ENCODE measurements at regions not wholly inside any gene's neighbourhood (a gene's known extent, or its start where the extent isn't known, plus 50 kb on each side); places are given as distances from the start of the nearest gene placed in this dataset.

GRCh38 chr16:9323170-9323569 is 231.7 kb downstream of the HAPSTR1 start:
- no peaks in the 10 kb centered on the region for H3K79me2 ChIP-seq (ENCODE audit: insufficient read depth, low read length)
- Mint-ChIP-seq H3K4me1 (ENCODE audit: low read depth, unreplicated experiment) (peaks cover 7% of the 10 kb centered on the region), H3K27ac (ENCODE audit: unreplicated experiment) (no peak overlapping the region), H3K9me3 (ENCODE audit: unreplicated experiment) (peaks cover 6% of the 10 kb centered on the region), H3K27me3 (ENCODE audit: low read depth, unreplicated experiment) (peaks cover 20% of the 10 kb centered on the region), H3K4me3 (ENCODE audit: unreplicated experiment) (no peak overlapping the region), H3K36me3 (ENCODE audit: low read depth, unreplicated experiment) (no peaks in the 10 kb centered on the region)
- DNase-seq (ENCODE audit: low read depth) (no peak), FAIRE-seq (no peak)
- H3K36me3 ChIP-seq (ENCODE audit: insufficient read depth, low read length): no peaks in the 10 kb centered on the region
- H2AFZ ChIP-seq (ENCODE audit: low read depth, low read length): no peak overlapping the region
- no peaks in the 10 kb centered on the region for H4K20me1 ChIP-seq (ENCODE audit: insufficient read depth, low read length)
- H3K9ac ChIP-seq (ENCODE audit: low read length): no peak overlapping the region
- H3K4me2 ChIP-seq (ENCODE audit: low read length): no peak overlapping the region
- H3K4me3 ChIP-seq (ENCODE audit: insufficient read depth, low read depth, low read length): no peak overlapping the region
- no peaks in the 10 kb centered on the region for H3K4me1 ChIP-seq (ENCODE audit: insufficient read depth, low read length)
- TF ChIP-seq, protein P1, sequence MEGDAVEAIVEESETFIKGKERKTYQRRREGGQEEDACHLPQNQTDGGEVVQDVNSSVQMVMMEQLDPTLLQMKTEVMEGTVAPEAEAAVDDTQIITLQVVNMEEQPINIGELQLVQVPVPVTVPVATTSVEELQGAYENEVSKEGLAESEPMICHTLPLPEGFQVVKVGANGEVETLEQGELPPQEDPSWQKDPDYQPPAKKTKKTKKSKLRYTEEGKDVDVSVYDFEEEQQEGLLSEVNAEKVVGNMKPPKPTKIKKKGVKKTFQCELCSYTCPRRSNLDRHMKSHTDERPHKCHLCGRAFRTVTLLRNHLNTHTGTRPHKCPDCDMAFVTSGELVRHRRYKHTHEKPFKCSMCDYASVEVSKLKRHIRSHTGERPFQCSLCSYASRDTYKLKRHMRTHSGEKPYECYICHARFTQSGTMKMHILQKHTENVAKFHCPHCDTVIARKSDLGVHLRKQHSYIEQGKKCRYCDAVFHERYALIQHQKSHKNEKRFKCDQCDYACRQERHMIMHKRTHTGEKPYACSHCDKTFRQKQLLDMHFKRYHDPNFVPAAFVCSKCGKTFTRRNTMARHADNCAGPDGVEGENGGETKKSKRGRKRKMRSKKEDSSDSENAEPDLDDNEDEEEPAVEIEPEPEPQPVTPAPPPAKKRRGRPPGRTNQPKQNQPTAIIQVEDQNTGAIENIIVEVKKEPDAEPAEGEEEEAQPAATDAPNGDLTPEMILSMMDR (IDR thresholded peaks at IDR 0.05; ENCODE audit: insufficient read depth, low read depth, low read length): no peak
- TF ChIP-seq EZH2 (IDR thresholded peaks at IDR 0.05; ENCODE audit: insufficient read depth, low read length): no peak
- H3K9me3 ChIP-seq (ENCODE audit: insufficient read depth, low read depth, low read length): no peaks in the 10 kb centered on the region
- H3K27ac ChIP-seq (ENCODE audit: low read depth, low read length): no peak overlapping the region
- H3K27me3 ChIP-seq (ENCODE audit: insufficient read depth, low read length): no peaks in the 10 kb centered on the region

GRCh38 chr16:9327253-9327652 is 235.8 kb downstream of the HAPSTR1 start:
- no peak overlapping the region for H3K4me3 ChIP-seq (ENCODE audit: insufficient read depth, low read depth, low read length)
- no peak overlapping the region for H2AFZ ChIP-seq (ENCODE audit: low read depth, low read length)
- Mint-ChIP-seq H3K27ac (ENCODE audit: unreplicated experiment) (no peak overlapping the region), H3K4me3 (ENCODE audit: unreplicated experiment) (no peak overlapping the region), H3K27me3 (ENCODE audit: low read depth, unreplicated experiment) (peaks cover 38% of the 10 kb centered on the region), H3K36me3 (ENCODE audit: low read depth, unreplicated experiment) (no peaks in the 10 kb centered on the region), H3K4me1 (ENCODE audit: low read depth, unreplicated experiment) (peaks cover 7% of the 10 kb centered on the region), H3K9me3 (ENCODE audit: unreplicated experiment) (peaks cover 3% of the 10 kb centered on the region)
- H3K4me2 ChIP-seq (ENCODE audit: low read length): no peak overlapping the region
- TF ChIP-seq, protein P1 (IDR thresholded peaks at IDR 0.05; ENCODE audit: insufficient read depth, low read depth, low read length): no peak
- TF ChIP-seq EZH2 (IDR thresholded peaks at IDR 0.05; ENCODE audit: insufficient read depth, low read length): no peak
- no peaks in the 10 kb centered on the region for H3K79me2 ChIP-seq (ENCODE audit: insufficient read depth, low read length)
- H3K36me3 ChIP-seq (ENCODE audit: insufficient read depth, low read length): no peaks in the 10 kb centered on the region
- H3K27me3 ChIP-seq (ENCODE audit: insufficient read depth, low read length): no peaks in the 10 kb centered on the region
- H3K4me1 ChIP-seq (ENCODE audit: insufficient read depth, low read length): no peaks in the 10 kb centered on the region
- no peaks in the 10 kb centered on the region for H3K9me3 ChIP-seq (ENCODE audit: insufficient read depth, low read depth, low read length)
- H3K27ac ChIP-seq (ENCODE audit: low read depth, low read length): no peak overlapping the region
- no peaks in the 10 kb centered on the region for H4K20me1 ChIP-seq (ENCODE audit: insufficient read depth, low read length)
- no peak overlapping the region for H3K9ac ChIP-seq (ENCODE audit: low read length)
- no peak for FAIRE-seq
- DNase-seq (ENCODE audit: low read depth): no peak

GRCh38 chr16:9328411-9328810 is 237.0 kb downstream of the HAPSTR1 start:
- H3K9me3 ChIP-seq (ENCODE audit: insufficient read depth, low read depth, low read length): no peaks in the 10 kb centered on the region
- H3K36me3 ChIP-seq (ENCODE audit: insufficient read depth, low read length): no peaks in the 10 kb centered on the region
- no peak overlapping the region for H2AFZ ChIP-seq (ENCODE audit: low read depth, low read length)
- Mint-ChIP-seq H3K9me3 (ENCODE audit: unreplicated experiment) (peaks cover 3% of the 10 kb centered on the region), H3K27me3 (ENCODE audit: low read depth, unreplicated experiment) (peaks cover 38% of the 10 kb centered on the region), H3K27ac (ENCODE audit: unreplicated experiment) (no peak overlapping the region), H3K4me3 (ENCODE audit: unreplicated experiment) (no peak overlapping the region), H3K4me1 (ENCODE audit: low read depth, unreplicated experiment) (no peaks in the 10 kb centered on the region), H3K36me3 (ENCODE audit: low read depth, unreplicated experiment) (no peaks in the 10 kb centered on the region)
- no peaks in the 10 kb centered on the region for H3K27me3 ChIP-seq (ENCODE audit: insufficient read depth, low read length)
- DNase-seq (ENCODE audit: low read depth): no peak
- TF ChIP-seq, protein P1 (IDR thresholded peaks at IDR 0.05; ENCODE audit: insufficient read depth, low read depth, low read length): no peak
- TF ChIP-seq EZH2 (IDR thresholded peaks at IDR 0.05; ENCODE audit: insufficient read depth, low read length): no peak
- H3K79me2 ChIP-seq (ENCODE audit: insufficient read depth, low read length): no peaks in the 10 kb centered on the region
- H4K20me1 ChIP-seq (ENCODE audit: insufficient read depth, low read length): no peaks in the 10 kb centered on the region
- H3K4me1 ChIP-seq (ENCODE audit: insufficient read depth, low read length): no peaks in the 10 kb centered on the region
- no peak overlapping the region for H3K27ac ChIP-seq (ENCODE audit: low read depth, low read length)
- H3K4me2 ChIP-seq (ENCODE audit: low read length): no peak overlapping the region
- no peak overlapping the region for H3K4me3 ChIP-seq (ENCODE audit: insufficient read depth, low read depth, low read length)
- no peak for FAIRE-seq
- H3K9ac ChIP-seq (ENCODE audit: low read length): no peak overlapping the region
